ENCODE measurements at regions not wholly inside any gene's neighbourhood (a gene's known extent, or its start where the extent isn't known, plus 50 kb on each side); places are given as distances from the start of the nearest gene placed in this dataset.

- DNase-seq (ENCODE audit: low read depth) (no peak), FAIRE-seq (no peak)
- TF ChIP-seq CTCF (IDR thresholded peaks at IDR 0.05; ENCODE audit: insufficient read depth, low read length, severe bottlenecking): no peak
- H3K36me3 ChIP-seq (ENCODE audit: control insufficient read depth, insufficient read depth, low read length): no peaks in the 10 kb centered on the region
- H3K27me3 ChIP-seq (ENCODE audit: control insufficient read depth, insufficient read depth, low read length): no peaks in the 10 kb centered on the region
- H3K4me3 ChIP-seq (ENCODE audit: low read depth, low read length): no peak overlapping the region
Measured at GRCh38 chrX:132568291-132568690, 79.5 kb upstream of the MBNL3 start.

DNA sequence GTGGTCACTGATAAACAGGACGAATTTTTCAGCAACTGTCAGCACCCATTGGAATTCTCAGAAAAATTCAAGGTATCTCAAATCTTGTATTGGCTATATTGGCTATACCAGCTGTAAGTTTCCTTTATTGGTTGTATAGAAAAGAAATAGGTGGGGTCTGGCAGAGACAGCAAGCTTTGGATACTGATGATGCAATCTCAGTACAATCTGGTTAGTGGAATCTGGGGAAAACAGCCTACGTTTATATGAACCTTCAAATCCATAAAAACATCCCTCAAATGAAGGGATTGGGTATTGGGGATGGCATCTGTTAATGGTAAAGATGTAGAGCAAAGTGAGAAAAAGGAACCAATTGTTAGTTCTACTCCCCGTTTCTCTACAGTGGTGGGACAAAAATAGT is 76.4 kb upstream of the MBNL3 start:
- no peak for DNase-seq (ENCODE audit: low read depth)
- Histone ChIP-seq H3K4me3 (ENCODE audit: low read depth, low read length) (no peak overlapping the region), H3K27me3 (ENCODE audit: control insufficient read depth, insufficient read depth, low read length) (no peaks in the 10 kb centered on the region), H3K36me3 (ENCODE audit: control insufficient read depth, insufficient read depth, low read length) (no peaks in the 10 kb centered on the region)
- no peak for TF ChIP-seq CTCF (IDR thresholded peaks at IDR 0.05; ENCODE audit: insufficient read depth, low read length, severe bottlenecking)
- FAIRE-seq: no peak

DNA sequence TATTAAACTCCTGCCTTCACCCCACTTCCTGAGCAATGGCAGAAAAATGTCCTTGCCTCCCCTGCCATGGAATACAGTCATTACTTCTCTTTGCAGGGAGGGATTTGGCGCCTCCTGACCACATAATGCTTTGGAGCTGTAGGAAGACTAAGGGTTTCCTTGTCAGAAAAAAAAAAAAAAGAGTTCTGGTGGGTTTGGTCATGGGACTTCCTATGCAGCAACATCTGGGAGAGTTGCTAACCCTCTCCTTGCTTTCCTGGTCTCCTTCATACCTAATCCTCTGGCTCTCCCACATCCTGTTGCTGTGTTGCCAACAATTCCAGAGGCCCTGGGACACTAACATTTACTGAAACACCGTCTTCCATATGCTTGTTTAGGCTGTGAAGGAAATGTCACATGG is 75.1 kb upstream of the MBNL3 start:
- TF ChIP-seq CTCF (IDR thresholded peaks at IDR 0.05; ENCODE audit: insufficient read depth, low read length, severe bottlenecking): no peak
- H3K36me3 ChIP-seq (ENCODE audit: control insufficient read depth, insufficient read depth, low read length): no peaks in the 10 kb centered on the region
- FAIRE-seq: no peak
- no peaks in the 10 kb centered on the region for H3K27me3 ChIP-seq (ENCODE audit: control insufficient read depth, insufficient read depth, low read length)
- DNase-seq (ENCODE audit: low read depth): no peak
- no peak overlapping the region for H3K4me3 ChIP-seq (ENCODE audit: low read depth, low read length)

DNA sequence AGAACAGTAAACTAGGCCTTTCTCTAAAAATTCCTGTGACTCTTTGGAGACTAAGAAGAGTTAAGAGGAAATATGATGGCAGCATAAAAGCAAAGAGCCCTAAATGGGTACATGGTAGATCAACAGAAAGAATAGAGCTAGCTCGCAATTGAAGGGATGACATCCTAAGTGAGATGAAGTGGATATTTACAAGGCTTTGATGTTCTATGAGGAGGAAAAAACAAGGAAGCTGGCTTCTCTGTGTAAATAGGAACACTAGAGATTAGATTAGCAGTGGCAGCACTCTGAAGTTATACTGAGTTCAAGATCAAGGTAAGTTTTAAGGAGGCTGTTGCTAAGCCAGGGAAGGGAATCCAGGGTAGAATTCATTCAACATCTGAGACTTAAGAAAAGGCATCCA is 73.1 kb upstream of the MBNL3 start:
- DNase-seq (ENCODE audit: low read depth) (no peak), FAIRE-seq (no peak)
- H3K4me3 ChIP-seq (ENCODE audit: low read depth, low read length): no peak overlapping the region
- no peaks in the 10 kb centered on the region for H3K27me3 ChIP-seq (ENCODE audit: control insufficient read depth, insufficient read depth, low read length)
- no peaks in the 10 kb centered on the region for H3K36me3 ChIP-seq (ENCODE audit: control insufficient read depth, insufficient read depth, low read length)
- no peak for TF ChIP-seq CTCF (IDR thresholded peaks at IDR 0.05; ENCODE audit: insufficient read depth, low read length, severe bottlenecking)

DNA sequence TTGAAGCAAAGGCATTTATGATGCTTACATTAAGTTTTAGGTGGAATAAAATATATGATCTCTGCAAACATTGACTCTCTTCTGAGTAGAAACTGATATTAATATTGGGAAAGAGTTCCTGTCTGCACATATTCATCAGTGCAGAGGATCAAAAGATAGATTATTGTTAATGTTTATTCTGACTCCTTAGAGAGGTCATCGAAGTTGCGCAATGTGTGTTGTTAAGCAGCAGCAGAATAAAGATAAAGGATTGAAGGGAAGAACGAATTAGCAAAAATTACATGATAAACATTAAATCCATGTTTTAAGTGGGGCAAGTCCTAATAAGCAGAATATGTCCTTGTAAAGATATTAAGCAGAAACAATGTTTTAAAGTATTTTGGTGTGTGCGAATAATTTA is 72.6 kb upstream of the MBNL3 start:
- H3K4me3 ChIP-seq (ENCODE audit: low read depth, low read length): no peak overlapping the region
- H3K27me3 ChIP-seq (ENCODE audit: control insufficient read depth, insufficient read depth, low read length): no peaks in the 10 kb centered on the region
- no peaks in the 10 kb centered on the region for H3K36me3 ChIP-seq (ENCODE audit: control insufficient read depth, insufficient read depth, low read length)
- no peak for FAIRE-seq
- TF ChIP-seq CTCF (IDR thresholded peaks at IDR 0.05; ENCODE audit: insufficient read depth, low read length, severe bottlenecking): no peak
- DNase-seq (ENCODE audit: low read depth): peak; percentile 5

DNA sequence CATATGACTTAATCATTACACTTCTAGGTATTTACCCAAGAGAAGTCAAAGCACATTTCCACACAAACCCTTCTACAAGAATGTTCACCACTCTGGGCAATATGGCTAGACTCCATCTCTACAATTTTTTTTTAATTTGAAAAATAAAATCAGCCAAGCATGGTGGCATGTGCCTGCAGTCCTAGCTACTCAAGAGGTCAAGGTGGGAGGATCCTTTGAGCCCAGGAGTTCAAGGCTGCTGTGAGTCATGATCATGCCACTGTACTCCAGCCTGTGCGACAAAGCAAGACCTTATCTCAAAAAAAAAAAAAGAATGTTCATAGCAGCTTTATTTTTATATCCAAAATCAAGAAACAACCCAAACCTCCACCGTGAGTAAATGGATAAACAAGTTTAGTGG is 70.3 kb upstream of the MBNL3 start:
- TF ChIP-seq CTCF (IDR thresholded peaks at IDR 0.05; ENCODE audit: insufficient read depth, low read length, severe bottlenecking): no peak
- H3K36me3 ChIP-seq (ENCODE audit: control insufficient read depth, insufficient read depth, low read length): no peaks in the 10 kb centered on the region
- no peak for FAIRE-seq
- no peak for DNase-seq (ENCODE audit: low read depth)
- H3K27me3 ChIP-seq (ENCODE audit: control insufficient read depth, insufficient read depth, low read length): no peaks in the 10 kb centered on the region
- H3K4me3 ChIP-seq (ENCODE audit: low read depth, low read length): no peak overlapping the region

Data from bronchial epithelial cell (primary cell).